Heart left ventricle (tissue), 13 donors: ENCODE measurements at regions not wholly inside any gene's neighbourhood (a gene's known extent, or its start where the extent isn't known, plus 50 kb on each side); places are given as distances from the start of the nearest gene placed in this dataset.

Experiments
- POLR2A ChIP-seq, 2 donors: fragments of 450-650 bp; IDR thresholded peaks; one replicate each; pipeline ENCODE4 v1.6.1; 2017; ENCODE audit warnings: antibody characterized with exemption in 2 of 2, mild to moderate bottlenecking in 2 of 2, moderate library complexity in 2 of 2
- TF ChIP-seq, protein P1 (sequence below), 12 donors: fragments of 200-600 bp; sonication (generic) in 4 of 12; IDR thresholded peaks; one replicate each; pipeline versions ENCODE4 v1.5.0 to v1.8.0; 2018 to 2022; ENCODE audit warnings: antibody characterized with exemption in 12 of 12, mild to moderate bottlenecking in 5 of 12
- donor health status: ischemic (EF 13 %, LVEDD 7.1; RV severe dilation, severe dysfunction).
- donor health status: DM: no; HTN: yes; CAD: no.
- donor health status: DM: no; HTN: no; CAD: no.
- donor health status: ischemic (EF 25% LVEDD 6.9; RV normal size, moderate dysfunction).
- donor health status: ischemic (EF 25% LVEDD 5.7; RV mildly dilated, moderate dysfunction).
- donor health status: ischemic (EF 35%, LVEDD 5.7; RV mildly dilated, moderate dysfunction).
- donor health status: nonischemic (EF 11% LVEDD 7.7; RV severe dilation, severe dysfunction).
- donor health status: DM: yes; HTN: yes; CAD: no.
- donor health status: PGD.
- donor health status: ischemic (EF 29% LVEDD 5.4; RV normal size, mild dysfunction).
- donor health status: nonischemic (EF 23%, LVEDD 6.1; RV moderate dilation, normal function).

DNA sequence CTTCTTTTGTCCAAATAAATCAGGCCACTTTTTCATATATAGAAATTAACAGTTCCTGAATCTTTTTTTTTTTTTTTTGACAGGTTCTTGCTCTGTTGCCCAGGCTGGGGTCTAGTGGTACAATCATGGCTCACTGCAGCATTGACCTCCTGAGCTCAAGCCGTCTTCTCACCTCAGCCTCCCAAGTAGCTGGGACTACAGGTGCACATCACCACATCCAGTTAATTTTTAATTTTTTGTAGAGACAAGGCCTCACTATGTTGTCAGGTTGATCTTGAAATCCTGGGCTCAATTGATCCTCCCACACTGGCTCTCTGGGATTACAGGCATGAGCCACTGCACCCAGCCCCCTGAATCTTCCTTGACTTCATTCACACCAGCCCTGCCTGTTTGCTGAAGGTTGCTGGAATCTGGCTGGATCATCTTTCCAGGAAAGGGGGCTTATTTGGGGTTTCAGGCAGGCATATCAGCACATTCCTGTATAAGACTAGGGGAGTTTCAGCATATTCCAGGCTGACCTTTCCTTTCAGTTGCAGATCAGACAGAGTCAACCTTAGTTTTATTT lies 78.2 kb upstream of the ARHGAP29 start:
- no peak for TF ChIP-seq POLR2A (IDR thresholded peaks at IDR 0.05)
- TF ChIP-seq, protein P1, sequence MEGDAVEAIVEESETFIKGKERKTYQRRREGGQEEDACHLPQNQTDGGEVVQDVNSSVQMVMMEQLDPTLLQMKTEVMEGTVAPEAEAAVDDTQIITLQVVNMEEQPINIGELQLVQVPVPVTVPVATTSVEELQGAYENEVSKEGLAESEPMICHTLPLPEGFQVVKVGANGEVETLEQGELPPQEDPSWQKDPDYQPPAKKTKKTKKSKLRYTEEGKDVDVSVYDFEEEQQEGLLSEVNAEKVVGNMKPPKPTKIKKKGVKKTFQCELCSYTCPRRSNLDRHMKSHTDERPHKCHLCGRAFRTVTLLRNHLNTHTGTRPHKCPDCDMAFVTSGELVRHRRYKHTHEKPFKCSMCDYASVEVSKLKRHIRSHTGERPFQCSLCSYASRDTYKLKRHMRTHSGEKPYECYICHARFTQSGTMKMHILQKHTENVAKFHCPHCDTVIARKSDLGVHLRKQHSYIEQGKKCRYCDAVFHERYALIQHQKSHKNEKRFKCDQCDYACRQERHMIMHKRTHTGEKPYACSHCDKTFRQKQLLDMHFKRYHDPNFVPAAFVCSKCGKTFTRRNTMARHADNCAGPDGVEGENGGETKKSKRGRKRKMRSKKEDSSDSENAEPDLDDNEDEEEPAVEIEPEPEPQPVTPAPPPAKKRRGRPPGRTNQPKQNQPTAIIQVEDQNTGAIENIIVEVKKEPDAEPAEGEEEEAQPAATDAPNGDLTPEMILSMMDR (IDR thresholded peaks at IDR 0.05): no peak
